Astrocyte (in vitro differentiated cells and primary cell): ENCODE measurements at regions not wholly inside any gene's neighbourhood (a gene's known extent, or its start where the extent isn't known, plus 50 kb on each side); places are given as distances from the start of the nearest gene placed in this dataset.

Source experiments
- DNase-seq: peaks from one replicate; pipeline ENCODE4 v3.0.0-alpha.2; 2010; ENCODE audit warnings: low read depth
- FAIRE-seq: peaks from 2 replicates; lab custom pipeline; 2011; peaks lifted over from hg19 to GRCh38; lab: Jason Lieb, UNC
- H2AFZ ChIP-seq: 2 replicates; pipeline ENCODE4 v1.6.0; 2012; ENCODE audit warnings: low read depth, low read length, inconsistent platforms
- H3K27ac ChIP-seq: 2 replicates; pipeline ENCODE4 v1.5.1; 2011; ENCODE audit warnings: low read depth, low read length, inconsistent platforms
- H3K27me3 ChIP-seq: 2 replicates; pipeline ENCODE4 v1.6.0; 2011; ENCODE audit warnings: low read length, inconsistent platforms; ENCODE audit not compliant: insufficient read depth
- H3K36me3 ChIP-seq: 2 replicates; pipeline ENCODE4 v1.5.1; 2011; ENCODE audit warnings: low read length, inconsistent platforms; ENCODE audit not compliant: insufficient read depth
- H3K4me1 ChIP-seq: 2 replicates; pipeline ENCODE4 v1.5.1; 2011; ENCODE audit warnings: low read length, inconsistent platforms; ENCODE audit not compliant: insufficient read depth
- H3K4me2 ChIP-seq: 2 replicates; pipeline ENCODE4 v1.6.0; 2012; ENCODE audit warnings: low read length, inconsistent platforms
- H3K4me3 ChIP-seq: 2 replicates; pipeline ENCODE4 v1.5.1; 2011; ENCODE audit warnings: low read depth, mild to moderate bottlenecking, low read length, inconsistent platforms; ENCODE audit not compliant: insufficient read depth
- H3K79me2 ChIP-seq: 2 replicates; pipeline ENCODE4 v1.6.0; 2012; ENCODE audit warnings: mild to moderate bottlenecking, low read length, inconsistent platforms; ENCODE audit not compliant: insufficient read depth
- H3K9ac ChIP-seq: 2 replicates; pipeline ENCODE4 v1.6.0; 2012; ENCODE audit warnings: mild to moderate bottlenecking, low read length, inconsistent platforms
- H3K9me3 ChIP-seq: 2 replicates; pipeline ENCODE4 v1.5.1; 2012; ENCODE audit warnings: low read depth, mild to moderate bottlenecking, low read length, inconsistent platforms; ENCODE audit not compliant: insufficient read depth
- H4K20me1 ChIP-seq: 2 replicates; pipeline ENCODE4 v1.6.0; 2012; ENCODE audit warnings: low read length, inconsistent platforms; ENCODE audit not compliant: insufficient read depth
- H3K27ac Mint-ChIP-seq: one replicate; pipeline ENCODE4 v1.8.0; 2021; ENCODE audit warnings: mild to moderate bottlenecking, mixed read lengths; ENCODE audit not compliant: unreplicated experiment
- H3K27me3 Mint-ChIP-seq: one replicate; pipeline ENCODE4 v1.8.0; 2021; ENCODE audit warnings: low read depth, mixed read lengths; ENCODE audit not compliant: unreplicated experiment
- H3K36me3 Mint-ChIP-seq: one replicate; pipeline ENCODE4 v1.8.0; 2021; ENCODE audit warnings: low read depth, mixed read lengths; ENCODE audit not compliant: unreplicated experiment
- H3K4me1 Mint-ChIP-seq: one replicate; pipeline ENCODE4 v1.8.0; 2021; ENCODE audit warnings: low read depth, mixed read lengths; ENCODE audit not compliant: unreplicated experiment
- H3K4me3 Mint-ChIP-seq: one replicate; pipeline ENCODE4 v1.8.0; 2021; ENCODE audit warnings: mild to moderate bottlenecking, moderate library complexity, mixed read lengths; ENCODE audit not compliant: unreplicated experiment
- H3K9me3 Mint-ChIP-seq: one replicate; pipeline ENCODE4 v1.8.0; 2021; ENCODE audit warnings: mild to moderate bottlenecking, mixed read lengths; ENCODE audit not compliant: unreplicated experiment
- CTCF ChIP-seq: IDR thresholded peaks from 2 replicates; pipeline ENCODE4 v1.5.1; 2011; ENCODE audit warnings: low read depth, mild to moderate bottlenecking, inconsistent platforms, low read length, moderate library complexity; ENCODE audit not compliant: insufficient read depth
- EZH2 ChIP-seq: IDR thresholded peaks from 2 replicates; pipeline ENCODE4 v1.6.1; 2012; ENCODE audit warnings: mild to moderate bottlenecking, low read length, inconsistent platforms; ENCODE audit not compliant: insufficient read depth

- Histone ChIP-seq H2AFZ (no peak overlapping the region), H3K9ac (no peak overlapping the region), H3K27me3 (peaks cover 14% of the 10 kb centered on the region), H3K27ac (no peak overlapping the region), H3K4me2 (no peak overlapping the region), H3K4me1 (no peaks in the 10 kb centered on the region), H3K36me3 (no peaks in the 10 kb centered on the region), H3K4me3 (no peak overlapping the region), H3K9me3 (peaks cover 3% of the 10 kb centered on the region), H4K20me1 (no peaks in the 10 kb centered on the region), H3K79me2 (no peaks in the 10 kb centered on the region)
- TF ChIP-seq EZH2 = no peak
- no peak for TF ChIP-seq CTCF
- Mint-ChIP-seq H3K27me3 (peaks cover 42% of the 10 kb centered on the region), H3K4me3 (no peak overlapping the region), H3K27ac (no peak overlapping the region), H3K9me3 (peaks cover 4% of the 10 kb centered on the region), H3K36me3 (no peaks in the 10 kb centered on the region), H3K4me1 (no peaks in the 10 kb centered on the region)
- FAIRE-seq = no peak
- DNase-seq = no peak
These were observed 115.4 kb upstream of the PITX1 start for GRCh38 chr5:135149229-135149955.

- Histone ChIP-seq H2AFZ (no peak overlapping the region), H3K27ac (no peak overlapping the region), H3K4me3 (no peak overlapping the region), H3K4me2 (no peak overlapping the region), H3K36me3 (no peaks in the 10 kb centered on the region), H3K4me1 (no peaks in the 10 kb centered on the region), H3K9ac (no peak overlapping the region), H3K27me3 (peaks cover 10% of the 10 kb centered on the region), H3K79me2 (no peaks in the 10 kb centered on the region), H4K20me1 (no peaks in the 10 kb centered on the region), H3K9me3 (peaks cover 3% of the 10 kb centered on the region)
- peaks cover 6% of the 10 kb centered on the region for H3K9me3 Mint-ChIP-seq
- peaks cover 38% of the 10 kb centered on the region for H3K27me3 Mint-ChIP-seq
- no peak overlapping the region for H3K27ac Mint-ChIP-seq
- TF ChIP-seq EZH2 = no peak
- no peak for TF ChIP-seq CTCF
- no peaks in the 10 kb centered on the region for H3K36me3 Mint-ChIP-seq
- H3K4me3 Mint-ChIP-seq = no peak overlapping the region
- FAIRE-seq (no peak), DNase-seq (no peak)
- no peaks in the 10 kb centered on the region for H3K4me1 Mint-ChIP-seq
These were observed 113.5 kb upstream of the PITX1 start for GRCh38 chr5:135147294-135148090.
